ENCODE measurements at regions not wholly inside any gene's neighbourhood (a gene's known extent, or its start where the extent isn't known, plus 50 kb on each side); places are given as distances from the start of the nearest gene placed in this dataset.

DNA sequence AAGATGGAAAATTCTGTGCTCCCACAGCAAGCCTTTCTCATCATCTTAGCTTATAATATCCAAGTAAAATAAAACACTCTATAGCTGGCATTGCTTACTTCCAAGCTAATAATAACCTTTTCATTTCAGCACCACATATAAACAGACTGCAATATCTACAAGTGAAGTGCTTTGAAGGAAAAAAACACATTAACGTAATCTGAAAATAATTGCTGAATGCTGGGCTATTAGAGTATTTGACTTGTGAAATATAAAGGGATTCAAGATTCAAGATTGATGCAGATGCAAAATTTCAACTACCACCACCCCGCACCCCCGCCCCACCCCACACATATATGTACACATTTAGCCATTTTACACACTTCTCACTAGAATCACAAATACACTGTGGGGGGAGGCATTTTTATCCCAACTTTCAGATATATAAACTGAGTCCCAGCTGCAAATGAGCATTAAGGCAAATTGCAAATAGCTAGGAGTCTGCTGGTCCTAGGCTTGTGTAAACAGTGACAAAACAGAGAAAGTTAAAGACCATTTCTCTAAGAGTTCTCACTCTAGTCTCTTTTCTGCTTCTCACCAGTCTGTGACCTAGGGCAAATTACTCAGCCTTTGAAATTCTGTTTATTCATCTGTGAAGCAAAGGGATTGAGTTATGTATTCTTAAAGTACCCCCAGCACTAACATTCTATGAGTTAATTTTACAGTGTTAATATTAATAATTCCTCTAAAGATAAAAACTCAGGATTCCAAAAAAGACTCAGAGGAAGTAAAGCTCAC is 489.4 kb downstream of the PRELID2 start:
- DNase-seq = no peak

- DNase-seq = no peak
Measured at GRCh38 chr5:145341842-145342241, 493.3 kb downstream of the PRELID2 start.

DNA sequence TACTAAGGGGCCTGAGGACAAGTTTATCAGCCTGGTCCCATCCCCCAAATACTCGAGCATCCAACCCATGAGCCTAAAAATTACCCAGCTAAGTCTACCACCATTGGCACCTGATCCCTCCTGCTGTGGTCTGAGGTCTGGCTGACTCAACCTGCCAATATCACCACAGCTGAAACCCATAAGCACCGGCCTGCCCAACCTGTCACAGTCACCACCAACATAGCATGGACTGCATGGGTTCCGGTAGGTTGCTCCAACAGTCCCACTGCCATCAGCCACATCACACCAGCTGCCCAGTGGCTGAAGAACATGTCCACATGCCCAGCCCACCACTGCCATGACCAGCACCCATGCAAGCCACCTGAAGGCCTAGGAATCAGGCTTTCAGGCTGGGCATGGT is 495.0 kb downstream of the PRELID2 start:
- no peak for DNase-seq

GRCh38 chr5:145324767-145325479 is 510.2 kb downstream of the PRELID2 start:
- DNase-seq = no peak

DNA sequence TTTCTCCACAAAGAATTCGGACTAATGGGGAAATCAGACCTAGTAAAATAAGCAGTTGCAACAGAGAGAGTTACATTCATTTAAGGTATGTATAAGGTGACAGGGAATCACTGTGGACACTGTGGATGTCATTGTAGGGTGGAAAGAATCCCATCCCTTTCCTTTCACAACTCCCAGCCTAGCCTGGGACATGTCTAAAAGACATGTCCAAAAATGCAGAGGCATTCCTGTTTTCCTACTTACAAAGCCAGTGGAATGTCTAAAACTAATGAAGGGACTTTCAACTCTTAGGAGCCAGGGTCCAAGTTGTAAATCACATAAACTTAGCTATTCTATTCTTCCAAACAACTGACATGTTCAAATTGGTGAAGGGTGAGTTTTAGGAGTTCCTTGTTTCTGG is 511.0 kb downstream of the PRELID2 start:
- DNase-seq = no peak

GRCh38 chr5:145316282-145316681 is 518.9 kb downstream of the PRELID2 start:
- no peak for DNase-seq

DNA sequence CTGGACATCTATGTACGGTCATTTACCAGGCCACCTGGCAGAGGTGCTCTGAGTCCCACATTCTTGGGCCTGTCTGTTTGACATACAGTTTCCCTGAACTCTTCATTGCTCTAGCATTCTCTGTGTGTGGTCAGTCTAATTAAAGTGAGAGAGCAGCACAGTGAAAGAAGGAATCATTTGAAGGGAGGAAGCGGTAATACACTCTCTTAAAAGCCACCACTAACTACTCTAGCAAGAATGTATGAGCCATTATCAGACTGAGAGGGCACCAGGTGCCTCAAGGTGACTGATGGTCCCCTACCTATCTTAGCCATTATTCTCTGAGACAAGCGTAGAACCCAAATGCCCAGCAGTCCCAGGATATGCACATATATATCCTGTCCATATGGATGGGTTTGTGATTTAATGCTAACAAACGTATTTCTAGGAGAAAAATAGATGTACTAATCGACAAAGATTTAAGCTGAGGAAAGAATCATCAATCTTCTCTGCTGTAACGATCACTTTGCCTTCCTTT is 527.2 kb downstream of the PRELID2 start:
- no peak for DNase-seq

- no peak for DNase-seq
Measured at GRCh38 chr5:145295236-145295835, 539.8 kb downstream of the PRELID2 start.

DNA sequence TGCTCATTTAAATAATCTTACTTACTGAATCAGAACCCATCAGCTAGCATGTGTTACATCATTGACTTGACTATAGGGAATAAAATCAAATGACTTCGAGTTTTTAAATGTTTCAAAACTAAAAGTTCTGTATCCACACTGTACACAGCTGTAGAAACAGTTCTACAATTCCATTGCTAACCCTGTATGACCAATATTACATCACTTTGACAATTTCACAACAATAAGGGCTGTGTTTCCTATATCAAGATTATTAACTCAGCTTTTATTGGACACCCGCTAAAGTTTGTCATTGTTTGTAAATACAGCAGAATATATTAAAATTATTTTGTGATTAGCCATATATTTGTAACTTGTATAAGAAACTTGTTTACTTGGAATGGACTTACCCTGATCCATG is 540.8 kb downstream of the PRELID2 start:
- no peak for DNase-seq

DNA sequence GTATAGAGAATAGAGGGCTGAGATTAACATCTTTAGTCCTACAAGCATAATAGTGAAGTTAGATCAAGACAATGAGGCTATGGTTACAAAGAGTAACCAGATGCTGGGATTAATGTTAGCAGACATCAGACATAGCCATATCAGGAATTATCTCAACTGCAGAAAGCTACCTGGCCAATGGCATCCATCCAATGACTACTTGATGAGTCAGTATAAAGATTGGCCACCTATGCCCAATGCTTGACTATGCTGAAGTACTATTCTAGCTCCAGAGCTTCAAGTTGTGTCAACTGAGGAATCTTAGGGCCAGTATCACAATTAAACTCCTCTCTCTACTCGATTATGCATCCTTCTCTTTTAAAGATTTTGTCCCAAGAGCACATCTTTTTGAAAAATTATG is 541.4 kb downstream of the PRELID2 start:
- DNase-seq = no peak

DNA sequence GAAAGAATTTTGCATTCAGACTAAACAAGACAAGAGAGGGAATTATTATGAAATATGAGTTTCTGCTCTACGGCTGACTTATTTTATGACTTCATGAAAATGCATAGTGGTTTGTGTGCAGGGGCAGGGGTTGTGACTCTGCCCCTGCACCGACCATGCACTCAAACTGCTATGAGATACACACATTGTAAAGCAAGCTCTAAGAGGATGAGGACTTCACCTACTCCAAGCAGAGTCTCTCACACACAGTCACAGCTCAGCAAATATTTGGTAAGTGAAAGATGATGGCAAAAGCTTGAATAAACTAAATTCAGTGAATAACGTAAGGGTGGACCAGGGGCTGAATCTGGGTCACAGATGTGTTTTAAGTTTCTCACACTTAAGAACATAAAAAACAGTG is 542.9 kb downstream of the PRELID2 start:
- DNase-seq = no peak

DNA sequence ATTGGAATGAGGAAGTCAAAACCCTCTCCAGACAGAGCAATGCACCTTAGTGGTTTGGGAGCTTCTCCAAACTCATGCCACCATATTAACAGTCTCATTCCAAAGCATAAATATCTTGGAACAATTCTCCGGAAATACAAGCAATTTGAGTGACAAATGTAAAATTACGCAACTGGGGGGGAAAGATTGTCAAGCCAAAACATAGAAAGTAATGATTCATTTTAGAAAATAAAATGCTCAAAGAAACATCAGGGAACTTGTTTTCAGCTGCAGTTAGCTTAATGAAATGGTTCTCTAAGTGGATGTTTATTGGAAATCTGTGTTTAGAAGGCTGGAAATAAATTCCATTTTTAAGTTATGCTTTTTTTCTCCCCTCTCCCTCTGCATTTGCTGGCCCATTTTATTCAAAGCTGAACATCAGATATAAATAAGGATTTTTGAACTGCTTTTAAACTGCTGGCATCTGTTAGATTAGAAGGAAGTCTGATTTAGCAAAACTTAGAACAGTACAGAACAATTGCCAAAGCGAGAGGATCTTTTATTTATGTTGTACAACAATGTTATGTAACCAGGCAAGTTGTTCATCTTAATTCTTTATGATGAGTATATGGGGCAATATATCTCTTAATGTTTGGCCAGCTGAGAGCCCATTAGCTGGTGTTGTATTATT is 551.9 kb downstream of the PRELID2 start:
- DNase-seq = no peak

DNA sequence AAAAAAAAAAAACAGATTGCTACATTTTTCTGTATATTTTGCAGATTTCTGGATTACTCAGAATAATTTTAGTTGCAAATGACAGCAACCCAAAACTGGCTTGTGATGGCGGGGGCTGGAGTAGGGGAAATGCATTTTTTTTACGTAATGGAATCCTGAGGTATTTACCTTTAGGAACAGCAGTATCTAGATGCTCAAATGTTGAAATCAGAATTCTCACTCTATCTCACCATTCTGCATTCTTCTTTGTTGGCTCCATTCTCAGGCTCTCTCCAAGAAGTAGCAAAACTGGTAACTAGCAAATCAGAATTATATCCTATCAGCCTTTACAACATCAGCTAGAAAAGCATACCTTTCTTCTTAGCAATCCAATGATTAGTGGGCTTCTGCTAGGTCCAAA is 554.3 kb downstream of the PRELID2 start:
- DNase-seq = no peak

- DNase-seq = no peak
Measured at GRCh38 chr5:145280214-145280613, 554.9 kb downstream of the PRELID2 start.

- DNase-seq = no peak
Measured at GRCh38 chr5:145260670-145261069, 574.5 kb downstream of the PRELID2 start.

GRCh38 chr5:145247745-145248040 is 587.4 kb downstream of the PRELID2 start:
- DNase-seq = no peak

DNA sequence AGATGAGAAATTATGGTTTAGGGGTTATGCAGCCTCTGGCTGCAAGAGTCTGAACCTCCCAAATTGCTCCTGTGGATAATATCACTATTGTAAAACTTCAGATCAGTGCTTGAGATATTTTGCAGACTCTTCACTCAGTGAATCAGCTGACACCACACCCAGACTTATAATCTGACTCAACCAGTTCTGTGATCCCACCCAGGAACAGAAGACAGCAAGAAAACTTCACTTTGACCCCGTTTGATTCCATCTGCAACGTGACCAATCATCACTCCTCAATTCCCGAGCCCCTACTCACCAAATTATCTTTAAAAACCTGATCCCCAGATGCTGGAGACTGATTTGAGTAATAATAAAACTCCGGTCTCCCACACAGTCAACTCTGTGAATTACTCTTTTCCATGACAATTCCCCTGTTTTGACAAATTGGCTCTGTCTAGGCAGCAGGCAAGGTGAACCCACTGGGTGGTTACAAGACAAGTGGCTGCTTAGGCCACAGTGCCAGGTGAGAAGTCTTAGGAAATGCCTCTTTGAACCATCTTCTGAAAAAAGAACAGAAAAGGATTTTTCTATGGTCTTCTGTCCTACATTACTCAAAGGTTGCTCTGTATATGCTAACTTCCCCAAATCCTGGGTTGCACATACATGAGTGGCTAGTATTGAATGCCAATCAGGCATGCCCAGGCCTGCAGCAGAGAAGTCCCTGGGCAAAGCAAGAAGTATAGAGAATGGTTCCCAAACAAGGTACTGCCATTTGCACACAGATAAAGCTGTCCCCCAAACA is 588.0 kb downstream of the PRELID2 start:
- no peak for DNase-seq

- DNase-seq = no peak
Measured at GRCh38 chr5:145246379-145246778, 588.8 kb downstream of the PRELID2 start.

DNA sequence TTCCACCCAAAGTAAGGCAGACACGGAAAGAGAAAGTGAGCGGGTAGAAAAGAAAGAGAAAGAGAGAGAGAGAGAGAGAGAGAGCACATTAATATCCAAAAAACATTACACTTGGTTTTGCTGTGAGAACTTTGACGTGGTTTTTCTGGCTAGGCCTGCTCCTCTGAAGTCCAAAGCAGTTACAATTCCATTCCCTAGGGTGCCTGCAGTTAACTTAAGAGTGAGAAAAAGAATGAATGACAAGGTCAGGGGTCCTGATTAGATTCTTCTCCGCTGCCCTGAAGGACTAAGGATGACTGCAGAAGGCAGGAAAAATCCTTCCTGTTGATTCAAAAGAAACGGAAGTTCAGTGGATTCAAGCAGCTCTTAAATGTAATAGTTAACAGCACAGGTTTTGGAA is 589.8 kb downstream of the PRELID2 start:
- DNase-seq = no peak

DNA sequence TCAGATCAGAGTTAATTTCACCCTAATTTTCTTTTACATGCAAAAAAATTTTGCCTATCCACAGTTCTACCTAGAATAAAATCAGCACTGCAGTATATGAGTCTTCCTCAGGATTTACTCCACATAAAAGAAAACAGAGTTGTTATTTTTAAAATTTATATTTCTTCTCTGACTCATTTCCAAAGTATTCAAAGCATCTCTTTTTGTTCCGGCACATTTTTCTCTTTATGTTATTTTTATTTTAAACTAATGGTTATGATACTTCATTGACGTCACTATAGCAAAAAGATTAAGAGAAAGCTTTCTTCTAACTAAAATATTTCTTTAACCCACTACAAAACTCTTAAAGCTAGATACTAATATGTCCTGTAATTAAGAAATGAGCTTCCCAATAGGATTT is 590.4 kb downstream of the PRELID2 start:
- no peak for DNase-seq

DNA sequence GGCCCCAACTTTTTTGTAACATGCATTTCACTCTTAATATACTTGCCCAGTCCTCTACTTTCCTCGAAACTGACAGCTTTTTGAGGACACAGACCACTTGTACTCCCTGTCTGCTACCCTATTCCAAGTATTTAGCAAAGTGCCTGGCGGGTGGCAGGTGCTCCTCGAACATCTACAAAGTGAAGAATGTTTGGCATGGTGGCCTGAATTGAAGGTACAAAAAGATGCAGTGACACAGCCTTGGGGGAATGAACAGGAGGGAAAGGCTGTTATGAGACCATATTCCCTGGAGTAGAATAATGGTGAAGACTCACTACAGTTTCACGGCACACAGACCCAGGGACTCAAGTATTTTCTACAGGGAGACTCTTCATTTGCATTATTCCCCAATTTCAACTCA is 590.9 kb downstream of the PRELID2 start:
- no peak for DNase-seq

GRCh38 chr5:145243016-145243415 is 592.1 kb downstream of the PRELID2 start:
- no peak for DNase-seq

GRCh38 chr5:145242551-145242950 is 592.6 kb downstream of the PRELID2 start:
- DNase-seq = no peak

All from NCI-H82 (cell line).